Nucleus accumbens (tissue), 56 donors: ENCODE measurements at regions not wholly inside any gene's neighbourhood (a gene's known extent, or its start where the extent isn't known, plus 50 kb on each side); places are given as distances from the start of the nearest gene placed in this dataset.

Source experiments
- DNase-seq, 56 donors: peaks; one replicate each; lab custom pipeline; 2025; lab: John Stamatoyannopoulos, UW

GRCh38 chr10:105698592-105698991 is 1057.5 kb downstream of the SORCS3 start:
- DNase-seq: no peak

GRCh38 chr10:105697290-105697780 is 1056.2 kb downstream of the SORCS3 start:
- DNase-seq: no peak

- no peak for DNase-seq
These were observed 1050.7 kb downstream of the SORCS3 start for GRCh38 chr10:105691811-105692210.

DNA sequence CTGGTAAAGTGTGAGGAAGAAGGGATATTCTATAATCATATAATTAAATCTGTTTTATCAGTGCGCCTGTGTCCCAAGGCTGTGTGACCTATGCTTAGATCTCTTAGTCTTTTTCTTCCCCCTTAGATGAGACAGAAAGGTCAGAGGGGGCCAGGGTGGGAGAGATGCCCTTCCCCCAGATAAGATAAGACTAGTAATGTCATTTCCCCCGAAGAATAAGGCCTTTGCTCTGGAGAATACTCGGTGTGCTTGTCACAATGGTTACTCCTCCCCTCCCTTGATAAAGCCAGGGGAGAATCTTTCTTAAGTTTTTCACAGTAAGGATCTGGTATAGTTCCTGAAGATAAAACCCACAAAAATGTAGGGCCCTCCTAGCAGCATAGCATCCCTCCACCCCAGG is 1041.8 kb downstream of the SORCS3 start:
- no peak for DNase-seq

- DNase-seq: no peak
These were observed 1040.0 kb downstream of the SORCS3 start for GRCh38 chr10:105681051-105681450.

GRCh38 chr10:105679781-105680180 is 1038.7 kb downstream of the SORCS3 start:
- DNase-seq: no peak

- DNase-seq: no peak
These were observed 1034.2 kb downstream of the SORCS3 start for GRCh38 chr10:105675333-105675732.

- no peak for DNase-seq
These were observed 1033.4 kb downstream of the SORCS3 start for GRCh38 chr10:105674448-105674847.

- DNase-seq: peak in 3 of 56 donors; percentile 0 to 25 (median 7)
These were observed 1017.6 kb downstream of the SORCS3 start for GRCh38 chr10:105658696-105659095.

GRCh38 chr10:105656856-105657255 is 1015.8 kb downstream of the SORCS3 start:
- DNase-seq: no peak

- no peak for DNase-seq
These were observed 1009.2 kb downstream of the SORCS3 start for GRCh38 chr10:105650306-105650705.

DNA sequence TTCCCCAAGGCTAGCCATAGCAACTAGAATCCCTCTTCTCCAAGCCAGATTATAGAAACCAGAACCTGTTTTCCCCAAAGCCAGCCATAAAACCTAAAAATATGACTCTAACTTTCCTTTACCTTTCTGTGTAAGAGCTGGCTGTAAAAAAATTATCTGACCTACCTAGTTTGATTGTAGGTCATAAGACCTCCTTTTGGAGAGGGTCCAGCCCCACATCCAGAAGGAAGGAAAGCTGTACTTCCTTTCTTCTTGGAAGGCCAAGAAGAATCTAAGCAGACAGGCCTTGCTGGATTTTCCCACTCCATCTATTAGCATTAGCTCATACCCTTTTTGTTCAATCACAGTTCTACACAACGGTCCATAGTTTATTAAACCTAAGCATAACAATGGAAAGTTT is 1006.3 kb downstream of the SORCS3 start:
- no peak for DNase-seq

DNA sequence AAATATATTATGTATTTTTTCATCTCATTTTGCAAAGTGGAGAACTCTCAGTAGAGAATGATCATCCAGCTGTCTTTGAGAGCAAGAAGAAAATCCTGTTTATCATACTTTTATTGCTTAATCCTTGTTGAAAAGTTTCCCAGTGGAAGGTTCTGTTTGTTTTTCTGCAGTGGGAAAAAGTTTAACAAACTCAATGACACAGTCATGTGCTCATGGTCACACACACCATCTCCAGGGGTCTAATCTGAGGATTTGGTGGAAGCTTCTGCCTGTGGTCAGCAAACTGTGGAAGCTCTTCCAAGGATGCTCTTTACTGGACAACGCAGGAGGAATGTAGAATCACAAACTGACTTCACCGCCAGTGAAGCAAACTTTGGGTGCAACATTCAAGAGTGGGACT is 1003.9 kb downstream of the SORCS3 start:
- DNase-seq: no peak

- no peak for DNase-seq
These were observed 1003.5 kb downstream of the SORCS3 start for GRCh38 chr10:105644559-105644958.

GRCh38 chr10:105644091-105644490 is 1003.0 kb downstream of the SORCS3 start:
- DNase-seq: no peak

DNA sequence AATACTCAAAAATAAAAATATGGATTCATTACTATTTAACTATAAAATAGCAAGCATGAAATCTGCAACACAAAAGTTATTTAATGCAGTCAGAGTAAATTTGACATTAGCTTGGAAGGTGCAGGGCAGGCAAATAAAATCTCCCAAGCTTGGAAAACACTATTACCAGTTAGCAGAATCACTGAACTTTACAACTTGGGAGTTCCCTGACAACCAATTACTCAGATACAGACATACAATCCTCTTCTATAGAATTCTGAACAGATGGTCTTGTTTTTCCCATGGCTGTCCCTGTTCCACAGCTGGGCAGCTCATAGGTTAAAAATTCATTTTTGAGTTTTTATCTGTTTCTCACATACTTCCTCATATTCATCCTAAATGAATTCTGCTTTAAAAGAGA is 1002.6 kb downstream of the SORCS3 start:
- no peak for DNase-seq

DNA sequence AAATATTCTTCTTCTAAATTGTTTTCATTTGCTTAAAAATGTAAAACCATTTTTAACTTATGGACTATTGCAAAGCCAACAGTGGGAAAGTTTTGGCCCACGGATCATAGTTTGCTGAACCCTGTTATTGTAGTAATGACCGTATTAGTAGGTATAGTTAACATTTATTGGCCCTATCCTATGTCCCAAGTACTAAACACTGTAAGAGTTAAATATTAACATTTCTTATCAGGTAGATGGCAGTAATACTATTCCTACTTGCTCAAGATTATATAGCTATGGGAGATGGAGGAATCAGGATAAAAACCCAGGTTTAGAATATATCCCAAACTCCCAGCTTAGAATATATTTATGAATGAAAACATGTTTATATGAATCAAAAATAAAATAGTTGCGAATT is 993.2 kb downstream of the SORCS3 start:
- DNase-seq: no peak

DNA sequence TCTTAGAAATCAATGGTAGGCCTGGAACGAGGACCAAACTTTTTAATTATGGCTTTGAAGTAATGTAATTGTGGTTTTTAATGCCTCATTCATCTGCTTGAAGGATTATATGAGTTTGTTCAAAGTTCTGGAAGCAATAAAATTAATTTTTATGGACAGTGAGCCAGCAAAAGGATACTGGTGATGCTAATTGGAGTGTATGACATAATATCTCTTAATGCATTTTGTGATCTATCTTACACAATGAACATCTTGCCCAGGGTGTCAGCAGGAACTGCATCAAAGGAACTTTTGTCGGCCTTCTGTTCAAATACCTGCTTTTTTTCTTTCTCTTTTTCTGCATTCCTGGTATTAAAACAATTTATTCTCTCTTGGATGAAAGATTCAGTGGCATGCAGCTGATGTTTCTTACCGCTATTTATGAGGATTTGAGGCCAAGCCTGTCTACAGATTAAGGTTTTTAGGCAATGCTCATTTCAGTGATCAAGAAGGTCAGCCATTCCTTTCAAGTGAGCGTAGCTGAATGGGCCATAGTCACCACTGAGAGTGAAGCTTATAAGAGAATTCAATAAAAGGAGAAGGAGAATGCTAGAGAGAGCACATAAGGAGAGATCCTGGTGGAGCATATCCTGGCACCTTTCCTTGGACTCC is 974.8 kb downstream of the SORCS3 start:
- no peak for DNase-seq

GRCh38 chr10:105611244-105611798 is 970.2 kb downstream of the SORCS3 start:
- no peak for DNase-seq

- DNase-seq: no peak
These were observed 968.4 kb downstream of the SORCS3 start for GRCh38 chr10:105609451-105609850.

DNA sequence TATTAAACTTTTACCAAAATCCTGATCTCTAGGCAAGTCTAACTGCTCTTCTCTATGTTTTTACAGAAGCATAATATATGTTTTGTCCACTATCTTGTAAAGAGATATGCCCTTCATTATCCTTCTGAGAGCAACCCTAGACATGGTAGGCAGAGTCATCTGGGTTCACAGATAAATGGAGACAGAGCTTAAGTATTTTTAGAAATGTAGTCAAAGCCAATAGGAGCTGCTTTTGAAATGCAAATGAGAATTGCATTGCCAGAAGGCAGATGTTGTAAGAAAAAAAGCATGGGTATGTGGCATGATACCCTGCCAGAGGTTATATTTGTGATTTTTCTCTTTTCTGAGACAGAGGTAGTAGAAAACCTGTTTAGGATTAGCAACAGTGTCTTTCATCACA is 964.8 kb downstream of the SORCS3 start:
- no peak for DNase-seq

DNA sequence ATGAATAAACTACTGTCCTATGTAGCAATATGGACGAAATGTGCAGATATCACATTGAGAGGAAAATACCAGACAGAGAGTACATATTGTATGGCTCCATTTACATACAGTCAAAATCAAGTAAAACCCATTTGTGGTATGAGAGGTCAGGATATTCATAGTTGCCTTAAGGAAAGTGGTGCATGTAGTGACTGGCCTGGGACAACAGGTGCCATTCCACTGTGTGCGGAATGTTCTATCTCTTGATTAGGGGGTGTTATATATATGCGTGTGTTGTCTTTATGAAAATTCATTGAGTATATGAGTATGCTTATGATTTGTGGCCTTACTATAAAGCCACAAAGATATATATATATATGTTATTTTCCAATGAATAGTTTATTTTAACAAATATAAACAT is 964.0 kb downstream of the SORCS3 start:
- no peak for DNase-seq

GRCh38 chr10:105598207-105598606 is 957.1 kb downstream of the SORCS3 start:
- no peak for DNase-seq
